DMS 273 (cell line): ENCODE measurements at regions not wholly inside any gene's neighbourhood (a gene's known extent, or its start where the extent isn't known, plus 50 kb on each side); places are given as distances from the start of the nearest gene placed in this dataset.

Experiments
- DNase-seq: peaks from one replicate; lab custom pipeline; 2025; ENCODE audit not compliant: unreplicated experiment; lab: John Stamatoyannopoulos, UW

DNA sequence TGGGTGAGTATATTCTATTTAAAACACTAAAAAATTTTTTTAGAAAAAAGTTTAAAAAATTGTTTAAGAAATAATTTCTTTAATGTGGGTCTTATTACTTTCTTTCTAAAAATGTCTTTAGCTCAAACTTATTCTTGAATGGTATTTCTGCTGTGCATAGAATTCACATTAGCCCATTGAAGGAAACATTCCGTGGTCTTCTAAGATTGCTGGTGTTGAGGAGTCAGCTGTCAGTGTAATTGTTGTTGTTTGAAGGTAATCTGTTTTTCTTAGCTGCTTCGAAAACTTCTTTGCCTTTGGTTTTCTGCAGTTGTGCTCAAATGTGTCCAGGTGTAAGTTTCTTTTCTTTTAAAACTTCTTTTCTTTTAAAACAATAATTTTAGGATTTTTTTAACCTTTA is 85.4 kb upstream of the KLF12 start:
- DNase-seq = no peak

DNA sequence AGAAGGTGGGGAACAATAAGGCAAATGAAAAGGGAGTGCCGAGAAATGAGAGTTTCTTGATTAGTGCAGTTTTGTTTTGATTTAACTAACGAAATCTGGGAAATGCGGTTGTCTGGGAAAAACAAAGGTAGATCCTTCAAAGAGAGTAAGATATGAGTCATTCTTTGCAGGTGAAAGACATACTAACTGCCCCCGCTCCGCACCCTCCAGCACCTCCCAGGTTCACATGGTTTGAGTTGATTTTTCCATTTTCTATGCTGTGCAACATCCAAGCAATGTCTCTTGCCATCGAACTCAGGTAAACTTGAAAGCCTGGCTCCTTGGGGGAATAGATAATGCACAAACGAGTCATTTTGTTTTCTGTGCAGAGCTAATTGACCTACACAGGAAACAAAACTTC is 84.1 kb upstream of the KLF12 start:
- DNase-seq = no peak

DNA sequence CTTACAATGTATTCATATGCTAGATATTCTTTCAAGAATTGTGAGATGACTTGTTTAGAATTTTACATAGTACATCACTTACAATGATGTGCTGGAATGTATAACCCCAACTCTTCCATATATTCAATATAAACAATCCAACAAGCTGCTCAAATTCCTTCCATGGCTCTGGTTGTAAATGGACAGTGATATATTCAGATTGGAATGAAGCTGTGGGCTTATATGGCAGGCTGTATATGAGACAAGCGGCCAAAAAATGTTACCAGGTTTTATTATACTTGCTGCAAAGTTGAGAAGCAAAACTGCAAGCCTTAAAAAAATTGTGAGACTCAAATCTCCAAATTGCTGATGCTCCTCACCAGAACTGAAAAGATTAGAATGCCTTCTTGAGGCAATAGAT is 83.6 kb upstream of the KLF12 start:
- DNase-seq = no peak

DNA sequence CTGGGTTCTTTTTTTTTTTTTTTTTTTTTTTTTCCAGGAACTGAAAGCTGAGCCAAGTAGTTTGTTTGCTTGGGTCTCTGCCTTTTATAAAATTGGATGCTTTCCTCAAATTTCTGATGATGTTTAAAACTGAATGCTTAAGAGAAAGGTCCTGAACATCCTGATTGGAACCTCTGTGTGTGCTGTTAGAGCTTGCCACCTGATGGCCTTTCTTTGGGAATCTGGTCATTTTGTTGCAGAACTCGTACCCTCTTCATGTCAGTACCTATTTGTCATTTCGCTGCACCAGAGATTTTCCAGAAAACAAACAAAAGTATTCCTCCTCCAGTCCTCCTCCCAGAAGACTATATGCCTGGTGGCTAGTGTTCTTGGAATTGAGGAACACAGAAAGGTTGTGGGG is 81.2 kb upstream of the KLF12 start:
- DNase-seq = no peak

DNA sequence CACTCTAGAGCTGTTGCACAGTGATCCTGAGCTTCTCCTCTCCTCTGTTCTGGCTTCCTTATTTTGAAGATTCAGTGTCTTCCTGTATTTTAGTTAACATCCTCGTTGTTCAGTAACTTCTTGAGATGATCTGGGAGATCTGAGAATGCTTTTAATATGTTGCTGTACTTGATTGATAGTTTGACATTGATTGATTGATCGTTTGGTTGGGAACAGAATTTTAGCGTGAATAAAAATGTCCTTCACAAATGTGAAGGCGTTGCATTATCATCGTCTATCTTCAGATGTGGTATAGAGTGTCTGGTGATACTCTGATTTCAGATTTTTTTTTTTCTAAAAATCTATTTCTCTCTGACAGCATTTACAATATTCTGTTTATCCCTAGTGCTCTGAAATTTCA is 80.1 kb upstream of the KLF12 start:
- DNase-seq = no peak

DNA sequence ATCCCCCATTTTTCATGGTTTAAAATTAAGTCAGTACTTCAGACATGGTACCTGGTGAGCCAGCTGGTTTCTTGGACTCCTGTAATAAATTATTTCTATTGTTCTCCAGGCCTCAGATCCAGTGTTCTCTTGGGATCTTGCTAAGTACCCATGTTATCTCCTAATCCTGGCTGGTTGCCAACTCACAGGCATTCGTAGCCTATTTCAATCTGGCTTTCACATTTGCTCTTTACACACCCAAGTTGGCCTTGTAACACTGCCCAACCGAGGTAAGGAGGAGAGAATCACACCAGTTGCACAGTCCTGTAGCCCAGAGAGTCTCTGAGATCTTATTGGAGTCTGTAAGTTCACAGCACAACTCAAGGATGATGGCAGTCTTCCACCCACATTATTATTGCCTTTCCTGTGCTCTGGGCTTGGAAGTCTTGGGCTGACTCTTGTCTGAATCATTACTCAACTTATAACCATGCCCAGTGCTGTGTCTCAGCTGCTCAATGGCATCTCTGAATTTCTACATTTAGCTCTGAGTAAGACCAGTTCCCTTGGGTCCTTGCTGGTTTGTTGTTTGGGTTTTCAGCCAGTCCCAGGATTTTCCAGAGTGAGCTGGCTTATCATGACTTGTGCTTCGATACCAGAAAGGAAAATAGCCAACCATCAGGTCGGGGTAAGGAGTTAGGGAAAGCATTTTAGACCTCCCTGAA is 76.6 kb upstream of the KLF12 start:
- DNase-seq = peak; percentile 72

DNA sequence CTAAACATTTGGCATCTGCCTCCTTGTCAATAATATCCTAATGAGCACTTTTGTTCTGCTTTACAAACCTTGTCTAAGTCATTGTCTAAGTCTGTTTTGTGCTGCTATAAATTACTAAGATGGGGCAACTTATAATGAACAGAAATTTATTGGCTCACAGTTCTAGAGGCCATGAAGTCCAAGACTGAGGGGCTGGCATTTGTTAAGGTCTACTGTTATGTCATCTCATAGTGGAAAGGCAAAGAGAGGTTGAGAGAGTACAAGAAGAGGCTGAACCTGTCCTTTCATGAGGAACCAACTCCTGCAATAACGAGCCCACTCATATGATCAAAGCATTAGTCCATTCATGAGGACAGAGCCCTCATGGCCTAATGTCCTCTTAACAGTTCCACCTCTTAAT is 72.7 kb upstream of the KLF12 start:
- no peak for DNase-seq

DNA sequence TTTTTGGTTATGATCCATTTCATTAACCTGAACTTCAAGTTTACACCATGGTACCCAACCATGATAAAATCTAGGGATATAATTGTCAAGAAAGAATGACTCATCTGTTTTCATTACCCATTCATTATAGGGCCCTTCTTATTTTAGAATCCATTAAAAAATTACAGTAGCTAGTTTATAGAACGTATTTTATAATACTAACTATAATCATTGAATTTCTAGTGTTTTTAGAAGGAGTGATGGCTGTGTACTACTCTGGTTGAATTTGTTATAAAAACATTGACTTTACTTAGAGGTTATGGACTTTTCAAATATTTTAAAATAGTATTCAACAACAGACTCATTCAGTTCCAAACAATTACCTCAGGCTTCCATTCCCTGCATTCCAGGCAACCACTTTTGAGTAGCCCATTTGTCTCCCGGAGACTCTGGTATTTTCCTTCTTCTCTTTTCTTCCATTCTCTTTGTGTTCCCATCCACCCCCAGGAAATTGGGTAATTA is 71.9 kb upstream of the KLF12 start:
- no peak for DNase-seq

DNA sequence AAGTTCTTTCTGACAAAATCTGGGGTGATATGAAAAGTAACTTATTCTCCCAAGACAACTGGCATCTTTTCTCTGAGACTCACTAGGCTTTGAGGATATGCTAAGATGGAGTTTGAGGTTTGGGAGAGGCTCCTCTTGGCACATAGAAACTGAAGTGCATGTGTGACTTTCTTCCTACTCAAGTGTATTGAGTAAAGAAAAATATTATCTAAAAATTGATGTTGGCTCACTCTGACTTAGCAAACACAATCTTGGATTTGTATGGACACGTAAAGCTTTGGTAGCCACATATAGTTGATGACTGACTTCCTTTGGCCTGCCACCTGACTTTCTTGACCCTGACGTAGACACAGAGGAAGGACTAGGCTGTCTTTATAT is 71.1 kb upstream of the KLF12 start:
- DNase-seq = no peak

DNA sequence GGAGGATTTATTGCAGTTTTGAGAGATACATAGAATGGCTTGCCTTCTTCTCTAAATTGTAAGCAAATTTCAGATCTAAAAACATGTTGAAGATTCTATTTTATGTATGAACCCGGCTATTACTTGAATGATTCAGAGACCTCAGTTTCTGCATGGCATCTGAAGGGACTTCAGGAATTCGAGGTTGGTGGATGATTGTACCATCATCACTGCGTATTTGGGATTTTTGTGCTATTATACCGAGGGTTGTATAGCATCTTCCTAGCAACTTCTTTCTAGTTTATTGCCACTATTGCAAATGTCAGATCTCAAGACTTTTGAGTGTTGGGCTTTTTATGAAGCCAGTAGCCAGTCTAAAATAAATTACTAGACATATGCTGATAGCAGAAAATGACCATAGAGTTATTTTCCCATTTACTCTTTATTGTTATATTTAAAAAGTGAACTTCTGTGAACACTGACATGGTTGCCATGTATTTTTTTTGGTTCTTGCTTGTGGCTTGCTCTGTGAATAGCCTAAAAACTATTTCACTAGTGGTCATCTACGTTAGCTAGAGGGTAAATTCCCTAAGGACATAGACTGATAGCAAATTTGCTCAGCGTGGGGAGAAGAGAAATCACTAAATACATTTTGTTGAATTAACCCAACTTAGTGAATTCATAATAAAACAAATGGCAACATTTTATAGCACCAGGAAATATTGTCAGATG is 70.6 kb upstream of the KLF12 start:
- DNase-seq = no peak

DNA sequence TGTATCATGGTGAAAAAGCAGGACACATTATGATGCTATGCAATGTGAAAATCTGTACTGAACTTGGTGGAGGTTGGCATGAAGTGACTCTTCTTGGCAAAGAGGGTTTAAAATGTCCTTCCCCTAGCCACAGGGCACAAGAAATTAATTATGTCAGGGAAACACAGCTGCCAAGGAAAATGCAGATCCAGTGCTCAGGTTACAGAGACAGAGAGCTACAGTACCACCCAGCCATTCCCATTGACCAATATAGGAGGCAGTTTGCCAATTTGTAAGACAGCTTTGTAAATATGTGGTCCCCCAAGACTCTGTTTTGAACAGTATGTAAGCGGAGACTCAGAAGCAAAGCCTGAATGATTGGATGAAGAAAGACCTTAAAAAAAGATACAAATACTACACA is 69.4 kb upstream of the KLF12 start:
- peak; percentile 3 for DNase-seq

DNA sequence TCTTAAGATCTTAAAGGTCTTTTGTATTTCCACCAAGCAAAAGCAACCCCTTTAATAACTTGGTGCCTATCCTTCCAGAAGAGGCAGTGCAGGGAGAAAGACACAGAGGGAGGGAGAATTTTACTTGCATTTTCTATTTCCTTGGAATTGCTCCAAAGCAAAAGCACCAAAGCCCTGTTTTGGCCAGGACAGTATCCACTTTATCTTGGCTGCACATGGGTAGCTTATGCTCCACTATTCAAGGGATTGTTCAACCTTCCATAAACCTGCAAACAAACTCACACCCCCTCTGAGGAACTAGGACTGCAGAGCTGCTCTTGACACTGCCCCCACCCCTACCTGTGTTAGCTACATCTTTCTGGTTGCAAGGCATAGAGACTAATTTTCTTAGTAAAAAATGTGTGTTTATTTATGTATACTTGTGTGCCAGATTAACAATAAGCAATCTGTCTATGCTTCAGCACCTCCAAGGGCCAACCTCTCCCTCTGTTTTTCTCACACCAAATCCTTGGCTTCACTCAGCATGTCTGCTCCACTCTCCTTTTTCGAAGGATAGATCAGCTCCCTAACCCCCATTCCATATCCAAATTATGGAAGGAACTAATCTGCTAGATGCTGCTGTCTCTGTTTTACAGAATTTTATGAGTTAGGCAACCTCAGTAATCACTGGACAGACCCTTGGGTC is 68.1 kb upstream of the KLF12 start:
- no peak for DNase-seq

DNA sequence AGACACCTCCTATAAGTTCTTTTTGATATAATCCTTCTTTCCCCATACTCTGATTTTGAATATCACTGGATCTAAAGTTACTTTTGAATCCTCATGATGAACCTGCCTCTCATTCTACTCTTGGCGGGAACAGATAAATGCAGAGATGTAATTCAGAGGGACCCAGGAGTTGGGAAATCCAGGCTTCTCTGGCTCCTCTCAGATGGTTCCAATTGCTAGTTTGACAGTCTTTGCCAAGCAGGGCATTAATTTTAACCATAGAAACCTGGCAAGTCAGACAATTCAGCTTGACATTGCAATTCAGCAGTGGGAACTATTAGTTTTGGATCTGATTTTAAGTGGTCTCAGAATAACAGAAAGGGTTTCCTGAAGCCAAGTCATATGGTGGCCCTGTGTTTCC is 67.3 kb upstream of the KLF12 start:
- DNase-seq = no peak

DNA sequence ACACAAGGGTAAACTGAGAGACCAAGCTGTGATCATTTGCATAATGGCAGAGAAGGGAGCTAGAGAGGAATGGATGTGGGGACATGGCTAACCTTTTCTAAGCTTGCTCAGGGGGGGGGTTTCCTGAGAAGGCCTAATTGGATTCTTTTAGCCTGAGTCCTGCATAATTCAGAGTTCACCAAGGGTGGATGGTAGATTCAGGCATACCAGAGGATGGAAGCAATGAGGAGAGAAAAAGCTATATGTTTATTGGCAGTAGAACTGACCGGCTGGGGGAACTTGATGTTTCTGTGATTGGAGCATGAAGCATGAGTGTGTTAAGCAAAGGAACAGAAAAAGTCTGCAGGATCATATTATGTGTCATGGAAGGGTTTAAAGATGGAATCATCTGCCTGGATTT is 65.9 kb upstream of the KLF12 start:
- DNase-seq = no peak

DNA sequence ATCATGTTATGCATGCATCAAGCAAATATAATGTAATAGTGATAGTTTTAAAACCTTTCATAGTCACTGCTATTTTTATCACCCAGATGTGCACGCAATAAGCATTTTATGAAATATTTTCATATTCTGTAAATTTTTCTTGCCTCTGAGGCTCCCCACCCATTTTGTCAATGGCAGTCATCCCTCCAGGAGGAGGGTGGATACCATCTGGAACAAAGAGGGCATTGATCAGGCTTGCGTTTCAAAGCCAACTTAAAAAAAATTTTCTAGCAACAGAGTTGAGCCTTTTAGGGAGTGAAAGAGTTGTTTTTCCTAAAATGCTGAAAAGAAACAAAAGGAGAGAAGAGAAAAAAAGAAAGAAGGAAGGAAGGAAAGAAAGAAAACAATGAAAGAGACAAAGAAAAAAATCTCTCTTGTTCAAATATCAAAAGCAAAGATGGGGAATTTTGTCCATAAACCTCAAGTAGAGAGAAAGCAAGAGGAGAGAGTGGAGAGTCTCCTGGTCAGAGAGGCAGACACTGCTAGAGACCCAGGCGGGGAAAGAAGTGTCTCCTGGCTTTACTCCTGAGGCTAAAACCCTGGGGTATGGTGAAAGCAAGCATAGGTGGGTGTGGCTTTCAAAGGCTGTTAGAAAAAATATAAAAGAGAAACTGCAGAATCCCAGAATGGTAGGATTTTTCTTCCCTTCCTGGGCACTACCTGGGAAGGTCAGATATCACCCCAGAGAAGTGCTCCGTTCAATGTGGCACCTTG is 63.6 kb upstream of the KLF12 start:
- DNase-seq = no peak

DNA sequence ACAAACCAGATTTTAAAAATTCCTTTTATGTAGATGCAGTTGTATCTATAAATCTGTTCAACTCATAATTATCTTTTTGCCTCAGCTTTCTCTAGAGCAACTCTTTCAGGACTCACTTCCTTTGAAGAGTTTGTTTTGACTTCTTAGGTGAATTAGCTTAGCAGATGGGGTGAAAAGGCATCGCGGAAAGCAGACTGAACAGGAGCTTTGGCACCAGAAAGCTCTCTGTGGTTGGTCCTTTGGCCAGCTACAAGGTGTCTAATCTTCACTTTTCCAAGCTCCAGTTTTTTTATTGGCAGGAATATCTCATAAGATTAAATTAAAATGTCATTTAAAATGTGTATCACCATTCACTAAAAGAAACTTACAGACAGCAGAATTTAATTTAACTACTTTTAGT is 60.6 kb upstream of the KLF12 start:
- DNase-seq = peak; percentile 30

DNA sequence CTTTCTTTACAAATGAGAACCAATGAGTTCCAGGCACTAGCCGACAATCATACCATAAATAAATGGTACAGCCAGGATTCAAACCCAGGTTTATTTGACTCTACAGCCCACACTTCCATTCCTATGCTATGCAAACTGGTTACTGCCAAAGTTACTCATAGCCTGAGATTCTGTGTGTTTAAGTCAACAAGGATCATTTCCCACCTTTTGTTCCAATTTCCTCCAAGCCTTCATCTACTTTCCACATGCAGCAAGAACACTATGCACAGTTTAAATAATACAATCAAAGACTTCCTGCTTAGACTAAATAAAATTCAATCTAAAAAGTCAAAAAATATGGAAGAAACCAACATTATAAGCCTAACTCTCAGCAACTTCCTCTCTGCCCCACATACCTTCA is 59.2 kb upstream of the KLF12 start:
- no peak for DNase-seq

DNA sequence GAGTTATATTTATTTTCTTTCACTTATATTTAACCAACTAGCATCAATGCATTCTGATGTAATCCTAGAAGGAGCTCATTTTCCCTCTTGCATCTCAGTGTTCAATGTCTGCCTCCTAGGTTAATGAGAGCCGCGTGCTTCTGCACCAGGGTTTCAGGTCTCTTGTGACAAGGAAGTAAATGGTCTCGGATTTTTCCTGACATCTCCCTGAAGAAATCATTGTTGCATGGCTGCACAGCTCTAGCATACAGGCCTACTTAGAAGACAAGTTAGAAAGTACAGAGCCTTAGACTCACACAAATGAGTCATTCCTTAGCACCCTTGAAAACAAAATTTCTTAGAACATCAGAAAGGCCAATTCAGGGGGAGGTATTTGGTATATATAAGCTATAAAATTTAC is 57.2 kb upstream of the KLF12 start:
- DNase-seq = no peak

DNA sequence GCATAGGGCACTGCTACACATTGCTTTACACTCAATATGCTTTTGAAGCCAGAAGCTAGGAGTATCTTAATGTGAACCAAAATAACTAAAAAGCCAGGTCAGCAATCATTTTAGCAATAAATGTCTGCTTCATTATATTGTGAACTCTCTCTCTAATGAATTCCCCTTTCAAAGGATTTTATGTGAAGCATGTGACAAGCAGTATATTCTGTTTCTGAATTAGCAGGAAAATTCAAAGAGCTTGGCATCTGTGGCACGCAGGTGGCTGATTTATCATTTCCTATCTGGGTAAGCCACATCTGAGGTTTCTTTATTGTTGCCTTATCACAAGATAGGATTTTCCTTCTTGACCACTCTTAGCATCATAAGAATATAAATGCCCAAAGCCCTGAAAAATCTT is 56.8 kb upstream of the KLF12 start:
- no peak for DNase-seq

DNA sequence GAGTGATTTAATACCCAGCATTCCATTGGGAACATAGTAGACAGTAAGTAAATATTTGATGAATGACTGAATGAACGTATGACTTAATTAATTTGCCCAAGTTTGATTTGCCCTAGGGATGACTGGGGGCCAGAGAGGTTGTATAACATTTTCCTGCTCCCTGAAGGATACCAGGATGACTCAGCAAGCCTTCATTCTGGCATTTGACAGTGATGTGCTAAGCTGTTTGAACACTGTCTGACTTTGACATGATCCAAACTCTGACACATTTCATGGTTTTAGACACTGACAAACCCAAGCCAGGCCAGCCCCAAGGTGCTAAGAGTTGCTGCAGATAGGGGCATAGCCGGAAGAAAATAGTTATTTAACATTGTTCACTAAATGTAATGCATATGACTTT is 53.4 kb upstream of the KLF12 start:
- DNase-seq = no peak

DNA sequence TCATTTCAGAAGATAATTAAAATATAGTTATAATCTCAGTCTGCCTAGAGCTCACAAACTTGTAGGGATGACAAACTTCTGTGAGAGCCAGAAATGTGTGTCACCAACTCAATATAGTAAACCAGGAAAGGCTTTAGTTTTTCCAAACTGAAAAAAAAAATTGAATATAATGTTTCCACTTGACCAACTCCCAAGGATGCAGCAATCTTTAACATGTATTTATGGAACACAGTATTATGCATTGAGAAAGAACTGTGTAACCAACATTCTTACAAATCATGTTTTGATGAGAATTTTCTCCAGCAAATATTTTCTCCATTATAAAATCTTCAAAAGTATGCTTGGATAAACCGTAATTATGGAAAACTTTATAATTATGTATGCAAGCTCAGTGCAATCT is 50.1 kb upstream of the KLF12 start:
- DNase-seq = no peak
